ENCODE measurements at regions not wholly inside any gene's neighbourhood (a gene's known extent, or its start where the extent isn't known, plus 50 kb on each side); places are given as distances from the start of the nearest gene placed in this dataset.

- TF ChIP-seq CTCF (IDR thresholded peaks at IDR 0.05) (no peak), POLR2A (IDR thresholded peaks at IDR 0.05) (no peak)
These were observed 110.7 kb upstream of the ZNF507 start for GRCh38 chr19:32234663-32235217.
